ENCODE measurements at regions not wholly inside any gene's neighbourhood (a gene's known extent, or its start where the extent isn't known, plus 50 kb on each side); places are given as distances from the start of the nearest gene placed in this dataset.

DNA sequence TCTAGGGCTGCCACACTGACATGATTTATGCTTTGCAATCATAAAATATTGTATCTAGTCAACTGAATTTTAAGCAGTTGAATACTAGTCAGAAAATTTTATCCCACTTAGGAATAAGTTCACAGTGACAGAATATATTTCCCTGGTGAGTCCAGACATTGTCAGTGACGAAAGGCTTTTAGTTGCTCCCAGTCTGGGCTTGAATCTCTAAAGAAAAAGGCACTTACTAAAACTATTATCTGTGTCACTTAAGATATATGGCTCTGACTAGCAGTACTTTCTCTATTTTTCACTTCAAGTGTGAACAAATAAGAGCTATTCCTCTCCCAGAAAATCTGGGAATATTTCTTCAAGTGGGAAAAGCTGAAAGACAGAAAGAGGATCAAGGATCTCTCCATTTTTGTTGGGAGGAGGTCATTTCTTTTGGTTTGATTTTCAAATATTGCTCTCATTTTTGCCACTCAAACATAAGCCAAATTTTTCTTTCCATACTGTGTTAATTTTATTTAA, 1262.3 kb upstream of the USP15 start:
- H3K9me3 ChIP-seq (ENCODE audit: low read length): no peaks in the 10 kb centered on the region
- no peaks in the 10 kb centered on the region for H3K4me1 ChIP-seq (ENCODE audit: insufficient read depth, low read length, poor library complexity, severe bottlenecking)
- BruUV-seq (replicated peaks): no TSS peak
- H3K4me3 ChIP-seq (ENCODE audit: low read depth, low read length, poor library complexity, severe bottlenecking): no peak overlapping the region
- TF ChIP-seq EZH2phosphoT487 (IDR thresholded peaks at IDR 0.05; ENCODE audit: borderline replicate concordance, low read depth, low read length): no peak
- TF ChIP-seq, protein P1, sequence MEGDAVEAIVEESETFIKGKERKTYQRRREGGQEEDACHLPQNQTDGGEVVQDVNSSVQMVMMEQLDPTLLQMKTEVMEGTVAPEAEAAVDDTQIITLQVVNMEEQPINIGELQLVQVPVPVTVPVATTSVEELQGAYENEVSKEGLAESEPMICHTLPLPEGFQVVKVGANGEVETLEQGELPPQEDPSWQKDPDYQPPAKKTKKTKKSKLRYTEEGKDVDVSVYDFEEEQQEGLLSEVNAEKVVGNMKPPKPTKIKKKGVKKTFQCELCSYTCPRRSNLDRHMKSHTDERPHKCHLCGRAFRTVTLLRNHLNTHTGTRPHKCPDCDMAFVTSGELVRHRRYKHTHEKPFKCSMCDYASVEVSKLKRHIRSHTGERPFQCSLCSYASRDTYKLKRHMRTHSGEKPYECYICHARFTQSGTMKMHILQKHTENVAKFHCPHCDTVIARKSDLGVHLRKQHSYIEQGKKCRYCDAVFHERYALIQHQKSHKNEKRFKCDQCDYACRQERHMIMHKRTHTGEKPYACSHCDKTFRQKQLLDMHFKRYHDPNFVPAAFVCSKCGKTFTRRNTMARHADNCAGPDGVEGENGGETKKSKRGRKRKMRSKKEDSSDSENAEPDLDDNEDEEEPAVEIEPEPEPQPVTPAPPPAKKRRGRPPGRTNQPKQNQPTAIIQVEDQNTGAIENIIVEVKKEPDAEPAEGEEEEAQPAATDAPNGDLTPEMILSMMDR (conservative IDR thresholded peaks at IDR 0.05; ENCODE audit: low read length): no peak
- no peaks in the 10 kb centered on the region for H3K79me2 ChIP-seq (ENCODE audit: insufficient read depth, low read depth, low read length)
- no peak overlapping the region for H3K4me2 ChIP-seq (ENCODE audit: low read length)
- no peaks in the 10 kb centered on the region for H3K36me3 ChIP-seq (ENCODE audit: insufficient read depth, low read length)
- no peak overlapping the region for H2AFZ ChIP-seq (ENCODE audit: low read length)
- CTCF ChIA-PET (ENCODE audit: unreplicated experiment): no interaction called here
- intact Hi-C loops (cut with micrococcal nuclease; ENCODE audit: unreplicated experiment): no loop called here
- no peak for DNase-seq (ENCODE audit: low spot score)
- H3K9me2 ChIP-seq (ENCODE audit: insufficient read depth, low read length): no peaks in the 10 kb centered on the region
- POLR2A ChIA-PET: no interaction called here
- H4K20me1 ChIP-seq (ENCODE audit: insufficient read depth, low read length): no peaks in the 10 kb centered on the region
- no peak overlapping the region for H3K27ac ChIP-seq (ENCODE audit: low read depth, low read length, poor library complexity, severe bottlenecking)

DNA sequence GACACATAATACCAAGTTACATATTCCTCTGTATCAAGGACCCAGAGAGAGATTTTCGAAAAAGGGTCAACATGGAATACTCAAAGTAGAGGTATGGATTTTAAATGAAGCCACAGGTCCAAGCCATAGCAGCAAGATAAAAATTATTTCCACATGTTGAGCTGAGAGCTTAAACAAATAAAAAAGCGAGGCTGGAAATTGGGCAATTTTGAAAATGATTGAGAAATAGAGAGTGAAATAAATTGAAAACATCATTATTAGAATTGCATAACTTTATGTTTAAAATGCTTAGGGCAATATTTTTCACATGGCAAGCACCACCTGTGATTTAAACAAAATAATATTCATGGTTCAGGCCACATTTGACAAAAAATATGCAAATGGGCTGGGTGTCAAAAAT, 1251.0 kb upstream of the USP15 start:
- H3K79me2 ChIP-seq (ENCODE audit: insufficient read depth, low read depth, low read length): no peaks in the 10 kb centered on the region
- no peaks in the 10 kb centered on the region for H3K9me3 ChIP-seq (ENCODE audit: low read length)
- no peak overlapping the region for H3K4me2 ChIP-seq (ENCODE audit: low read length)
- no peak for DNase-seq (ENCODE audit: low spot score)
- no peaks in the 10 kb centered on the region for H3K36me3 ChIP-seq (ENCODE audit: insufficient read depth, low read length)
- ChIA-PET CTCF (ENCODE audit: unreplicated experiment) (no interaction called here), POLR2A (interaction anchor here (0.7 kb wide), 1 partner anchor 179 kb away, joined by 3 read pairs; no protein-coding TSS in a partner anchor)
- no peaks in the 10 kb centered on the region for H3K4me1 ChIP-seq (ENCODE audit: insufficient read depth, low read length, poor library complexity, severe bottlenecking)
- BruUV-seq (replicated peaks): no TSS peak
- no peak overlapping the region for H2AFZ ChIP-seq (ENCODE audit: low read length)
- no peaks in the 10 kb centered on the region for H3K9me2 ChIP-seq (ENCODE audit: insufficient read depth, low read length)
- no peak overlapping the region for H3K27ac ChIP-seq (ENCODE audit: low read depth, low read length, poor library complexity, severe bottlenecking)
- no peaks in the 10 kb centered on the region for H4K20me1 ChIP-seq (ENCODE audit: insufficient read depth, low read length)
- no peak overlapping the region for H3K4me3 ChIP-seq (ENCODE audit: low read depth, low read length, poor library complexity, severe bottlenecking)
- intact Hi-C loops (cut with micrococcal nuclease; ENCODE audit: unreplicated experiment): no loop called here
- no peak for TF ChIP-seq EZH2phosphoT487 (IDR thresholded peaks at IDR 0.05; ENCODE audit: borderline replicate concordance, low read depth, low read length)
- TF ChIP-seq, protein P1 (conservative IDR thresholded peaks at IDR 0.05; ENCODE audit: low read length): no peak

DNA sequence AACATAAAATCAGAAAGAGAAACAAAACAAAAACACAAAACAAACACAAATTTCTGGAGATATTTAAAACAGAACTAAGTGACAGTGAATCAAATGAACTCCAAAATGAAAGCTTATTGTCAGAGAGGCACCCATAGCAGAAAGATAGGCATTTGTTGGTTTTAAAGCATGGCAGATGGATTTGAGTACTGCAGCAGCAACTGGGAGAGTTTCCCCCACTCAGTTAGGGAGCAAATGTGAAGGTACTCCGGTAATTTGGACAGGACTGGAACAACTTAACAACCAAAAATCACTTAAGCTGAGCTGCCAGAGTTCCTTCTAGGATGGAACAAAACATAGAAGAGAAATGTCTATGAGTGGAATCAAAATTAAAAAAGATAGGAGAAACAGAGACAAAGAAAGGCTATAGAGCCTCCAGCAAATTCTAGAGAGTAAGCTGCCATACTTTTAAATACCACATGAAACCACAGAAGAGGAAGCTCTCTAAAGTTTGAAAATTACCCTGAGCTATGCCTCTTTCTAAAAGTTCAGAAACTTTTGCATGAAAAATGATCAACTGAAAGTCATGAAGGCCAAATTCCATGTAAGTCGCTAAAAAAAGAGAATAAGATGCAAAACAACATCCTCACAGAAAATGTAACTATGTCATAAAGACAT, 1248.3 kb upstream of the USP15 start:
- Histone ChIP-seq H3K4me3 (ENCODE audit: low read depth, low read length, poor library complexity, severe bottlenecking) (no peak overlapping the region), H3K4me2 (ENCODE audit: low read length) (no peak overlapping the region), H3K4me1 (ENCODE audit: insufficient read depth, low read length, poor library complexity, severe bottlenecking) (no peaks in the 10 kb centered on the region), H3K27ac (ENCODE audit: low read depth, low read length, poor library complexity, severe bottlenecking) (no peak overlapping the region), H2AFZ (ENCODE audit: low read length) (no peak overlapping the region), H3K36me3 (ENCODE audit: insufficient read depth, low read length) (no peaks in the 10 kb centered on the region), H3K9me3 (ENCODE audit: low read length) (no peaks in the 10 kb centered on the region), H3K79me2 (ENCODE audit: insufficient read depth, low read depth, low read length) (no peaks in the 10 kb centered on the region), H4K20me1 (ENCODE audit: insufficient read depth, low read length) (no peaks in the 10 kb centered on the region), H3K9me2 (ENCODE audit: insufficient read depth, low read length) (no peaks in the 10 kb centered on the region)
- DNase-seq (ENCODE audit: low spot score): no peak
- TF ChIP-seq, protein P1 (conservative IDR thresholded peaks at IDR 0.05; ENCODE audit: low read length): no peak
- no peak for TF ChIP-seq EZH2phosphoT487 (IDR thresholded peaks at IDR 0.05; ENCODE audit: borderline replicate concordance, low read depth, low read length)
- CTCF ChIA-PET (ENCODE audit: unreplicated experiment): no interaction called here
- intact Hi-C loops (cut with micrococcal nuclease; ENCODE audit: unreplicated experiment): no loop called here
- BruUV-seq (replicated peaks): no TSS peak
- POLR2A ChIA-PET: interaction anchor here (0.6 kb wide), 2 partner anchors 188 to 1210 kb away, joined by 3 to 5 read pairs; no protein-coding TSS in a partner anchor

All from OCI-LY7 (cell line).